SK-N-SH (cell line): ENCODE measurements at regions not wholly inside any gene's neighbourhood (a gene's known extent, or its start where the extent isn't known, plus 50 kb on each side); places are given as distances from the start of the nearest gene placed in this dataset.

Experiments used
- CTCF ChIA-PET: fragments of 300-600, 350-600 bp; formaldehyde crosslinking; extraction: SDS; loops from one replicate; lab custom pipeline; 2021; lab: Yijun Ruan, JAX
- POLR2A ChIA-PET: fragments of 350-600 bp; sonication (Branson Sonifier 250); formaldehyde crosslinking; extraction: SDS; loops from one replicate; lab custom pipeline; 2020; ENCODE audit warnings: antibody characterized with exemption, inconsistent platforms; lab: Yijun Ruan, JAX
- DNase-seq: peaks from one replicate; pipeline ENCODE4 v3.0.0; 2012
- H2AFZ ChIP-seq: fragments of 200-600 bp; sonication (generic); 2 replicates; pipeline ENCODE4 v1.8.1; 2016; ENCODE audit warnings: antibody characterized with exemption, mild to moderate bottlenecking, low read depth
- H3F3A ChIP-seq: fragments of 200-600 bp; sonication (generic); replicated peaks from 2 replicates; pipeline ENCODE3; 2016; ENCODE audit warnings: antibody characterized with exemption, mild to moderate bottlenecking; ENCODE audit not compliant: insufficient read depth
- H3K27ac ChIP-seq, 2 experiments: fragments of 200-500 bp in 1 of 2; fragments of 200-600 bp in 1 of 2; sonication (Bioruptor generic) in 1 of 2; sonication (generic), shearing (Covaris generic) in 1 of 2; 2 replicates each; pipeline versions ENCODE4 v1.5.1 to v1.6.1; 2014 to 2016; ENCODE audit warnings: low read depth in 2 of 2, inconsistent platforms in 1 of 2, low read length in 1 of 2, mild to moderate bottlenecking in 1 of 2, mixed read lengths in 1 of 2
- H3K27me3 ChIP-seq: fragments of 200-600 bp; sonication (generic), shearing (Covaris generic); 2 replicates; pipeline ENCODE4 v1.6.1; 2016; ENCODE audit warnings: mixed run types; ENCODE audit not compliant: insufficient read depth
- H3K36me3 ChIP-seq, 2 experiments: fragments of 200-500 bp in 1 of 2; fragments of 200-600 bp in 1 of 2; sonication (Bioruptor generic) in 1 of 2; sonication (generic) in 1 of 2; replicated peaks in 1 of 2; 2 replicates each; pipeline versions ENCODE3 to v1.5.1; 2014 to 2016; ENCODE audit warnings: low read length in 1 of 2, mild to moderate bottlenecking in 1 of 2; ENCODE audit not compliant: insufficient read depth in 2 of 2, control insufficient read depth in 1 of 2
- H3K4me1 ChIP-seq, 2 experiments: fragments of 200-500 bp in 1 of 2; fragments of 200-600 bp in 1 of 2; sonication (Bioruptor generic) in 1 of 2; sonication (generic), shearing (Covaris generic) in 1 of 2; 2 replicates each; pipeline versions ENCODE4 v1.5.1 to v1.6.1; 2014 to 2016; ENCODE audit warnings: low read depth in 1 of 2, low read length in 1 of 2, mixed run types in 1 of 2; ENCODE audit not compliant: insufficient read depth in 2 of 2, control insufficient read depth in 1 of 2
- H3K4me2 ChIP-seq: fragments of 200-600 bp; sonication (generic), shearing (Covaris generic); 2 replicates; pipeline ENCODE4 v1.6.1; 2017; ENCODE audit warnings: mixed run types
- H3K4me3 ChIP-seq, 2 experiments: fragments of 200-500 bp in 1 of 2; fragments of 200-600 bp in 1 of 2; sonication (Bioruptor generic) in 1 of 2; sonication (generic), shearing (Covaris generic) in 1 of 2; 2 replicates each; pipeline versions ENCODE4 v1.5.1 to v1.8.1; 2014 to 2016; ENCODE audit warnings: low read depth in 2 of 2, inconsistent platforms in 1 of 2, low read length in 1 of 2, mild to moderate bottlenecking in 1 of 2, mixed read lengths in 1 of 2, moderate library complexity in 1 of 2
- H3K79me2 ChIP-seq: fragments of 200-600 bp; sonication (generic); 2 replicates; pipeline ENCODE4 v1.8.1; 2017; ENCODE audit warnings: mild to moderate bottlenecking; ENCODE audit not compliant: insufficient read depth
- H3K9ac ChIP-seq: fragments of 200-600 bp; sonication (generic); 2 replicates; pipeline ENCODE4 v1.6.1; 2017; ENCODE audit warnings: mixed run types
- H3K9me2 ChIP-seq: fragments of 200-600 bp; sonication (generic); 2 replicates; pipeline ENCODE4 v1.6.1; 2017; ENCODE audit warnings: mixed run types
- H3K9me3 ChIP-seq: fragments of 200-600 bp; sonication (generic); 2 replicates; pipeline ENCODE4 v1.6.1; 2017; ENCODE audit warnings: mixed run types, mild to moderate bottlenecking, moderate library complexity
- H4K20me1 ChIP-seq: fragments of 200-600 bp; sonication (generic); 2 replicates; pipeline ENCODE4 v1.6.1; 2017; ENCODE audit warnings: mild to moderate bottlenecking, mixed run types; ENCODE audit not compliant: insufficient read depth
- CHD2 ChIP-seq: fragments of 150-350 bp; IDR thresholded peaks from 2 replicates; pipeline ENCODE4 v1.6.1; 2018; ENCODE audit warnings: low read length; ENCODE audit not compliant: partially characterized antibody
- CTCF ChIP-seq: fragments of 200-600 bp; sonication (generic); IDR thresholded peaks from 2 replicates; pipeline ENCODE4 v1.6.1; 2017; ENCODE audit warnings: antibody characterized with exemption, mild to moderate bottlenecking, moderate library complexity
- ELF1 ChIP-seq: IDR thresholded peaks from 2 replicates; pipeline ENCODE4 v1.4.0; 2012
- FOSL2 ChIP-seq: IDR thresholded peaks from 2 replicates; pipeline ENCODE4 v1.4.0; 2012; ENCODE audit warnings: low read depth, mild to moderate bottlenecking, moderate library complexity, borderline replicate concordance
- FOXM1 ChIP-seq: IDR thresholded peaks from 2 replicates; pipeline ENCODE4 v1.4.0; 2012; ENCODE audit warnings: low read depth, mild to moderate bottlenecking
- GABPA ChIP-seq: IDR thresholded peaks from 2 replicates; pipeline ENCODE4 v1.4.0; 2012; ENCODE audit warnings: low read depth, mild to moderate bottlenecking
- GATA2 ChIP-seq: sonication (generic); formaldehyde crosslinking; IDR thresholded peaks from 2 replicates; pipeline ENCODE4 v1.5.0; 2020; ENCODE audit warnings: mild to moderate bottlenecking, missing genetic modification reagents
- JUND ChIP-seq: IDR thresholded peaks from 2 replicates; pipeline ENCODE4 v1.4.0; 2012
- MXI1 ChIP-seq: IDR thresholded peaks from 2 replicates; pipeline ENCODE4 v1.6.1; 2012; ENCODE audit warnings: mild to moderate bottlenecking, low read depth, low read length, improper control_type of control experiment
- POLR2AphosphoS5 ChIP-seq: IDR thresholded peaks from 2 replicates; pipeline ENCODE4 v1.6.1; 2012; ENCODE audit warnings: low read depth, low read length
- RCOR1 ChIP-seq: fragments of 150-350 bp; IDR thresholded peaks from 2 replicates; pipeline ENCODE4 v1.6.1; 2017; ENCODE audit warnings: antibody characterized with exemption, low read length
- RXRA ChIP-seq: IDR thresholded peaks from 2 replicates; pipeline ENCODE4 v1.4.0; 2012; ENCODE audit warnings: low read depth, mild to moderate bottlenecking, borderline replicate concordance
- SIN3A ChIP-seq: IDR thresholded peaks from 2 replicates; pipeline ENCODE4 v1.6.1; 2012; ENCODE audit warnings: low read depth, mild to moderate bottlenecking, low read length, moderate library complexity, borderline replicate concordance
- SMC3 ChIP-seq: IDR thresholded peaks from 2 replicates; pipeline ENCODE4 v1.6.1; 2012; ENCODE audit warnings: low read depth, low read length, improper control_type of control experiment
- TCF12 ChIP-seq: IDR thresholded peaks from 2 replicates; pipeline ENCODE4 v1.4.0; 2012
- USF1 ChIP-seq: IDR thresholded peaks from 2 replicates; pipeline ENCODE4 v1.4.0; 2012; ENCODE audit warnings: low read depth, borderline replicate concordance
- USF2 ChIP-seq: fragments of 150-350 bp; IDR thresholded peaks from 2 replicates; pipeline ENCODE4 v1.6.1; 2017; ENCODE audit warnings: antibody characterized with exemption, low read length, low read depth, borderline replicate concordance
- WGBS: methylation state at CpG from one replicate; pipeline ENCODE4 v1.1.6; 2017; ENCODE audit warnings: low lambda C conversion rate; 5-methylcytosine and 5-hydroxymethylcytosine counted together

- WGBS, result 94% methylated on average over 1 of the region's 1 CpG
- Histone ChIP-seq H3K9me2 (no peaks in the 10 kb centered on the region), H3K4me1 (no peaks in the 10 kb centered on the region), H3K36me3 (peaks cover 3 to 11% of the 10 kb centered on the region in 2 experiments), H3K27ac (no peak overlapping the region), H3K4me2 (no peak overlapping the region), H3K9me3 (peaks cover 15% of the 10 kb centered on the region; the same call in 1 of the 2 replicates), H3F3A (no peaks in the 10 kb centered on the region), H2AFZ (no peak overlapping the region), H3K4me3 (no peak overlapping the region), H3K27me3 (no peaks in the 10 kb centered on the region), H3K9ac (no peak overlapping the region), H3K79me2 (no peaks in the 10 kb centered on the region), H4K20me1 (no peaks in the 10 kb centered on the region)
- ChIA-PET POLR2A (no interaction called here), CTCF (no interaction called here)
- TF ChIP-seq FOXM1, result no peak
- no peak for DNase-seq
Measured at GRCh38 chr16:72422308-72422897, 250.4 kb upstream of the PMFBP1 start.

GRCh38 chr16:72419638-72420037, 247.7 kb upstream of the PMFBP1 start:
- Histone ChIP-seq H3K27me3 (no peaks in the 10 kb centered on the region), H2AFZ (no peak overlapping the region), H3K4me2 (no peak overlapping the region), H3K4me3 (no peak overlapping the region), H3K27ac (no peak overlapping the region), H3K9me2 (no peaks in the 10 kb centered on the region), H3K9me3 (peaks cover 15% of the 10 kb centered on the region; the same call in 1 of the 2 replicates), H3K4me1 (no peaks in the 10 kb centered on the region), H4K20me1 (no peaks in the 10 kb centered on the region), H3K9ac (no peak overlapping the region), H3F3A (no peaks in the 10 kb centered on the region)
- CTCF ChIA-PET, result interaction anchor here (1.1 to 3.3 kb wide), 3 partner anchors 20 to 224 kb away, joined by 3 to 9 read pairs (median 3); no protein-coding TSS in a partner anchor
- 82% methylated on average over 4 of the region's 4 CpGs for WGBS
- POLR2A ChIA-PET, result no interaction called here
- DNase-seq, result no peak
- TF ChIP-seq TCF12 (no peak), RXRA (no peak), FOSL2 (no peak), POLR2AphosphoS5 (no peak), RCOR1 (no peak), JUND (no peak), CHD2 (no peak), CTCF (no peak), GABPA (no peak), USF2 (no peak), FOXM1 (no peak), SMC3 (no peak), USF1 (no peak), MXI1 (no peak), ELF1 (no peak), SIN3A (no peak), GATA2 (CRISPR knock-in tag) (no peak)
- TF ChIP-seq, all 33 proteins: peak for 0
- Histone ChIP-seq H3K79me2 (no peaks in the 10 kb centered on the region), H3K36me3 (peaks cover 3 to 11% of the 10 kb centered on the region in 2 experiments)
